OCI-LY7 (cell line): ENCODE measurements at regions not wholly inside any gene's neighbourhood (a gene's known extent, or its start where the extent isn't known, plus 50 kb on each side); places are given as distances from the start of the nearest gene placed in this dataset.

Source experiments
- CTCF ChIP-seq: fragments of 200-600 bp; sonication (generic); conservative IDR thresholded peaks from 2 replicates; pipeline ENCODE4 v1.5.1; 2014; ENCODE audit warnings: mild to moderate bottlenecking, antibody characterized with exemption, low read length, moderate library complexity, mixed read lengths
- EZH2phosphoT487 ChIP-seq: fragments of 200-600 bp; sonication (generic); IDR thresholded peaks from 2 replicates; pipeline ENCODE4 v1.6.1; 2018; ENCODE audit warnings: low read depth, borderline replicate concordance, mild to moderate bottlenecking, mixed run types, antibody characterized with exemption, low read length, moderate library complexity, mixed read lengths

GRCh38 chr17:13727441-13728171 is 125.9 kb upstream of the HS3ST3A1 start:
- TF ChIP-seq CTCF (no peak), EZH2phosphoT487 (no peak)
